Nephron (organoid): ENCODE measurements at regions not wholly inside any gene's neighbourhood (a gene's known extent, or its start where the extent isn't known, plus 50 kb on each side); places are given as distances from the start of the nearest gene placed in this dataset.
"Not testable (repeated sequence)": the region's sequence is repeated elsewhere in the genome, so short reads cannot be mapped to it uniquely, and the experiment has no call there.

Source experiments
- H3K27ac Mint-ChIP-seq, 3 experiments: 2 replicates each; pipeline ENCODE4 v1.8.0; 2020; ENCODE audit warnings: mixed read lengths in 3 of 3, mild to moderate bottlenecking in 2 of 3, moderate library complexity in 1 of 3
- H3K27me3 Mint-ChIP-seq: 2 replicates; pipeline ENCODE4 v1.8.0; 2021; ENCODE audit warnings: low read depth, mild to moderate bottlenecking, moderate library complexity, mixed read lengths
- H3K36me3 Mint-ChIP-seq: 2 replicates; pipeline ENCODE4 v1.8.0; 2020; ENCODE audit warnings: low read depth, mixed read lengths
- H3K4me1 Mint-ChIP-seq: 2 replicates; pipeline ENCODE4 v1.8.0; 2020; ENCODE audit warnings: mixed read lengths
- H3K4me3 Mint-ChIP-seq, 3 experiments: 2 replicates each; pipeline ENCODE4 v1.8.0; 2020; ENCODE audit warnings: mild to moderate bottlenecking in 3 of 3, mixed read lengths in 3 of 3, moderate library complexity in 2 of 3
- H3K9me3 Mint-ChIP-seq: 2 replicates; pipeline ENCODE4 v1.8.0; 2020; ENCODE audit warnings: mixed read lengths
- TF ChIP-seq, protein P1 (sequence below), 3 experiments: fragments of 200-600 bp; sonication (generic); IDR thresholded peaks; one replicate each; pipeline ENCODE4 v1.5.0; 2021; ENCODE audit warnings: antibody characterized with exemption in 3 of 3; ENCODE audit not compliant: unreplicated experiment in 3 of 3

DNA sequence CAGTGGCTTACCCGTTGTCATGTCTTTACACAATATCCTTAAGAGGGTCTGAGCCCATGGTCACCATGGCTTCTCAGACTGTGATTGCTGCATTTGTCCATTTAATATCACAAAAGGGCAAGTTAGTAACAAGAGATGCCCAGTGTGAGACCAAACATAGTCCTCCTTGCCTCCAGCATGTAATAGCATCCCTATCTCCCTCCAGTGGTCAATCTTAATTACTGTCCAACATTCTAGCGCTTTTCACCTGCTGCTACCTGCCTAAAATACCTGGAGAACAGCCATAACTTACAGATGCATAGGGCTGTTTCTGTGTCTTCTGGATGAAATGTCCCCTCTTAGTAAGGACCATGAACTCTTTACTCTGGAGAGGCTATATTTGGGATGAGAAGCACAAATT lies 267.2 kb upstream of the DAB2 start:
- H3K4me3 Mint-ChIP-seq, result no peak overlapping the region
- H3K4me1 Mint-ChIP-seq, result no peaks in the 10 kb centered on the region
- TF ChIP-seq, protein P1, sequence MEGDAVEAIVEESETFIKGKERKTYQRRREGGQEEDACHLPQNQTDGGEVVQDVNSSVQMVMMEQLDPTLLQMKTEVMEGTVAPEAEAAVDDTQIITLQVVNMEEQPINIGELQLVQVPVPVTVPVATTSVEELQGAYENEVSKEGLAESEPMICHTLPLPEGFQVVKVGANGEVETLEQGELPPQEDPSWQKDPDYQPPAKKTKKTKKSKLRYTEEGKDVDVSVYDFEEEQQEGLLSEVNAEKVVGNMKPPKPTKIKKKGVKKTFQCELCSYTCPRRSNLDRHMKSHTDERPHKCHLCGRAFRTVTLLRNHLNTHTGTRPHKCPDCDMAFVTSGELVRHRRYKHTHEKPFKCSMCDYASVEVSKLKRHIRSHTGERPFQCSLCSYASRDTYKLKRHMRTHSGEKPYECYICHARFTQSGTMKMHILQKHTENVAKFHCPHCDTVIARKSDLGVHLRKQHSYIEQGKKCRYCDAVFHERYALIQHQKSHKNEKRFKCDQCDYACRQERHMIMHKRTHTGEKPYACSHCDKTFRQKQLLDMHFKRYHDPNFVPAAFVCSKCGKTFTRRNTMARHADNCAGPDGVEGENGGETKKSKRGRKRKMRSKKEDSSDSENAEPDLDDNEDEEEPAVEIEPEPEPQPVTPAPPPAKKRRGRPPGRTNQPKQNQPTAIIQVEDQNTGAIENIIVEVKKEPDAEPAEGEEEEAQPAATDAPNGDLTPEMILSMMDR (IDR thresholded peaks at IDR 0.05; ENCODE audit: unreplicated experiment in 3 of 3), result no peak
- H3K27ac Mint-ChIP-seq, result no peak overlapping the region
- H3K27me3 Mint-ChIP-seq, result no peaks in the 10 kb centered on the region
- H3K36me3 Mint-ChIP-seq, result no peaks in the 10 kb centered on the region
- H3K9me3 Mint-ChIP-seq, result peaks cover 8% of the 10 kb centered on the region

DNA sequence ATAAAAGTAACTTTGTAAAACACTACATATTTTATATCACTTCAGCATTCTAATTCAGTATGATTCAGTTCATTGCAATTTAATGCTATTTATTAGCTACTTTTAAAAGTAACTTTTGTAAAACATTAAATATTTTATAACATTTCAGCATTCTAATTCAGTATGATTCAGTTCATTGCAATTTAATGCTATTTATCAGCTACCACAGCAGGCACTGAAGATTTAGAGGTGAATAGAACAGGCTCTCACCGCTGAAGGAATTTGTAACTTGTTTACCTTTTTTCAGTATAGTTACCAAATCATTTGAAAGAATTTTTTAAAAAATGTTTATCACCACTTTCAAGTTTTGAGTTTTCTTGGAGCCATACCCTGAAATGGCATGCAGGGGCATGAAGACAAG lies 266.4 kb upstream of the DAB2 start:
- H3K27me3 Mint-ChIP-seq, result no peaks in the 10 kb centered on the region
- no peaks in the 10 kb centered on the region for H3K36me3 Mint-ChIP-seq
- H3K4me3 Mint-ChIP-seq, result no peak overlapping the region
- no peak overlapping the region for H3K27ac Mint-ChIP-seq
- TF ChIP-seq, protein P1 (IDR thresholded peaks at IDR 0.05; ENCODE audit: unreplicated experiment in 3 of 3), result no peak
- H3K9me3 Mint-ChIP-seq, result peaks cover 13% of the 10 kb centered on the region
- H3K4me1 Mint-ChIP-seq, result no peaks in the 10 kb centered on the region

DNA sequence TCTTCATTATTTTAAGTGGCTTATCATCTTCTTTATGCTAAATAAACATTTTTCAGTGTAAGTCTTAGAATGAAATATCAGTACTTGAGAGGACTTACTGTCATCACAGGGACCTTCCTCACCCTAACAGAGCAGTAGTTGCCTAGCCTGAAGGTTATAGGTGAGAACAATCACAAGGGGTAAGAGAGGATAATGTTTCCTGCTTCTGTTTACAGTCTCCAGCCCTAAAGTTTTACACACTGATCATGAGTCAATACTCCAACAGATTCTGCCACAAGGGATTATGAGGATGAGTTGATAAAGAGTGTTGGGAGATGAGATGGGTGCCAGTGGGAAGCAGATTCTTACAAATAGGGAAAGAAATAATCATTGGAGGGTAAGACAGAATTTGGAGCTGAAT lies 265.1 kb upstream of the DAB2 start:
- TF ChIP-seq, protein P1 (IDR thresholded peaks at IDR 0.05; ENCODE audit: unreplicated experiment in 3 of 3), result no peak
- Mint-ChIP-seq H3K4me1 (no peaks in the 10 kb centered on the region), H3K36me3 (no peaks in the 10 kb centered on the region), H3K27me3 (no peaks in the 10 kb centered on the region), H3K9me3 (peaks cover 22% of the 10 kb centered on the region), H3K4me3 (no peak overlapping the region), H3K27ac (no peak overlapping the region)

DNA sequence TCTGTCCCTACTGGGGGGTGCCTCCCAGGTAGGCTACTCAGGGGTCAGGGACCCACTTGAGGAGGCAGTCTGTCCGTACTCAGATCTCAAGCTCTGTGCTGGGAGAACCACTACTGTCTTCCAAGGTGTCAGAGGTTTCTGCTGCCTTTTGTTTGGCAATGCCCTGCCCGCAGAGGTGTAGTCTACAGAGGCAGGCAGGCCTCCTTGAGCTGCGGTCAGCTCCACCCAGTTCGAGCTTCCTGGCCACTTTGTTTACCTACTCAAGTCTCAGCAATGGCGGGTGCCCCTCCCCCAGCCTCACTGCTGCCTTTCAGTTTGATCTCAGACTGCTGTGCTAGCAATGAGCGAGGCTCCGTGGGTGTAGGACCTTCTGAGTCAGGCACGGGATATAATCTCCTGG lies 263.1 kb upstream of the DAB2 start:
- H3K27me3 Mint-ChIP-seq, H3K4me3 Mint-ChIP-seq, H3K36me3 Mint-ChIP-seq, H3K27ac Mint-ChIP-seq, H3K4me1 Mint-ChIP-seq: not testable (repeated sequence)
- H3K9me3 Mint-ChIP-seq, result peaks cover 22% of the 10 kb centered on the region

DNA sequence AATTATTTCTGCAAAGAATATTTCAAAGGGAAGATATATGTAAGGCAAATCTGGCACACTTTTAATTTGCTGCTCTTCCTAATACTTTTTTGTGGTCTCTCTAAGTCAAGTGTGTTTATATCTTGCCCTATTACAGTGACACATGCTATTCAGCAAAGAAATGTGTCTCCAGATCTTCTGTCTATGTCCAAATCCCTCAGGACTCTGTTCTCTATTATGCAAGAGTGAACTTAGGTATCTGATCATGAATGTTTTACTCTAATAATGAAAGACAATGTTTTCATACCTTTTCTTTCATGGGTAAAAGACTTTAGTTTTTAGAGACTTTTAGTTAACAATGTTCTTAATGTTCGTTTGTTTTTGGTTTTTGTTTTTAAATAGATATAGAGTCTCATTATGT lies 255.4 kb upstream of the DAB2 start:
- TF ChIP-seq, protein P1 (IDR thresholded peaks at IDR 0.05; ENCODE audit: unreplicated experiment in 3 of 3), result no peak
- no peaks in the 10 kb centered on the region for H3K27me3 Mint-ChIP-seq
- H3K27ac Mint-ChIP-seq, result no peak overlapping the region
- no peaks in the 10 kb centered on the region for H3K36me3 Mint-ChIP-seq
- no peaks in the 10 kb centered on the region for H3K4me1 Mint-ChIP-seq
- H3K4me3 Mint-ChIP-seq, result no peak overlapping the region
- peaks cover 5% of the 10 kb centered on the region for H3K9me3 Mint-ChIP-seq

DNA sequence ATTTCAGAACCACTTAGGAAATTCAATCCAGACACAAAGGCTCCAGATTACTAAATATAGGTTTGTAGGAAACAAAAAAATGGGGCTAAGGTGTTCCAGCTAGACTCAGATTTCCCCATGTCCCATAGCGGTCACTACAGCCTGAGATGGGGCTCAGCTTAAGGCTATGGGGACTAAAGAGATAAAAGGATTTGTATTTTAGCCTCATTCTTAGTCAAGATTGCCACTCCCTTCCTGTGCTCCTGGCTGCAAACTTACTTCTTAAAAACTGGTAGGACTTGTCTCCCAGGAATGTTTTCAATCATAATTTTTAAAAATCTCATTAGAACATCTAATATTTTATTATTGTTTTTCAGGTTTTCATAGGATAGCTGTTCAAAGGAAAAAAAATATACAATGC lies 253.8 kb upstream of the DAB2 start:
- TF ChIP-seq, protein P1 (IDR thresholded peaks at IDR 0.05; ENCODE audit: unreplicated experiment in 3 of 3), result no peak
- Mint-ChIP-seq H3K27me3 (no peaks in the 10 kb centered on the region), H3K36me3 (no peaks in the 10 kb centered on the region), H3K9me3 (peaks cover 3% of the 10 kb centered on the region), H3K4me1 (no peaks in the 10 kb centered on the region), H3K4me3 (no peak overlapping the region), H3K27ac (no peak overlapping the region)
